Astrocyte (in vitro differentiated cells and primary cell): ENCODE measurements at regions not wholly inside any gene's neighbourhood (a gene's known extent, or its start where the extent isn't known, plus 50 kb on each side); places are given as distances from the start of the nearest gene placed in this dataset.

Experiments
- EZH2 ChIP-seq: IDR thresholded peaks from 2 replicates; pipeline ENCODE4 v1.6.1; 2012; ENCODE audit warnings: mild to moderate bottlenecking, low read length, inconsistent platforms; ENCODE audit not compliant: insufficient read depth
- TF ChIP-seq, protein P1 (sequence below): IDR thresholded peaks from 2 replicates; pipeline ENCODE4 v1.5.1; 2011; ENCODE audit warnings: low read depth, mild to moderate bottlenecking, inconsistent platforms, low read length, moderate library complexity; ENCODE audit not compliant: insufficient read depth

DNA sequence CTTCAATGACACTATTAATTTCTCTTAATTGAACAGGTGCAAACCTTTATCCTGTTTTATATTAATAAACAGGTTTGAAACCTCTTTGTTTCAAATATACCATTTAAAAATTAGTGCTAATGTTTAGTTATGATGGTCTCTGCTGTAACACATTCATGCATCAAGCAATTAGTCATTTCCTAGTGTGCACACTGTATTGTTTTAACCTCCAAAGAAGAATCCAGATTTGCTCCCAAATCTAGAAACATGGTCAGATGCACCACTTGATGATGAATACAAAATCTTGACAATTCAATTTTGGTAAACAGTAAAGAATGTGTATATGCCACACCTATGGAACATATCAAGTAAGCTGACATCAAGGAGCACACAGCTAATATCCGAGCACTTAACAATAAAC, 157.1 kb downstream of the TRIML1 start:
- TF ChIP-seq, protein P1, sequence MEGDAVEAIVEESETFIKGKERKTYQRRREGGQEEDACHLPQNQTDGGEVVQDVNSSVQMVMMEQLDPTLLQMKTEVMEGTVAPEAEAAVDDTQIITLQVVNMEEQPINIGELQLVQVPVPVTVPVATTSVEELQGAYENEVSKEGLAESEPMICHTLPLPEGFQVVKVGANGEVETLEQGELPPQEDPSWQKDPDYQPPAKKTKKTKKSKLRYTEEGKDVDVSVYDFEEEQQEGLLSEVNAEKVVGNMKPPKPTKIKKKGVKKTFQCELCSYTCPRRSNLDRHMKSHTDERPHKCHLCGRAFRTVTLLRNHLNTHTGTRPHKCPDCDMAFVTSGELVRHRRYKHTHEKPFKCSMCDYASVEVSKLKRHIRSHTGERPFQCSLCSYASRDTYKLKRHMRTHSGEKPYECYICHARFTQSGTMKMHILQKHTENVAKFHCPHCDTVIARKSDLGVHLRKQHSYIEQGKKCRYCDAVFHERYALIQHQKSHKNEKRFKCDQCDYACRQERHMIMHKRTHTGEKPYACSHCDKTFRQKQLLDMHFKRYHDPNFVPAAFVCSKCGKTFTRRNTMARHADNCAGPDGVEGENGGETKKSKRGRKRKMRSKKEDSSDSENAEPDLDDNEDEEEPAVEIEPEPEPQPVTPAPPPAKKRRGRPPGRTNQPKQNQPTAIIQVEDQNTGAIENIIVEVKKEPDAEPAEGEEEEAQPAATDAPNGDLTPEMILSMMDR, result no peak
- TF ChIP-seq EZH2, result no peak
